ENCODE measurements at regions not wholly inside any gene's neighbourhood (a gene's known extent, or its start where the extent isn't known, plus 50 kb on each side); places are given as distances from the start of the nearest gene placed in this dataset.

- no peak for TF ChIP-seq CTCF (IDR thresholded peaks at IDR 0.05)
- DNase-seq (ENCODE audit: low spot score) = no peak
- Mint-ChIP-seq H3K4me1 (ENCODE audit: low read depth) (peaks cover 19% of the 10 kb centered on the region), H3K9me3 (ENCODE audit: low read depth) (peaks cover 9% of the 10 kb centered on the region), H3K27me3 (ENCODE audit: low read depth) (peaks cover 1% of the 10 kb centered on the region), H3K36me3 (ENCODE audit: low read depth) (peaks cover 4% of the 10 kb centered on the region), H3K27ac (ENCODE audit: unreplicated experiment) (no peak overlapping the region), H3K4me3 (ENCODE audit: unreplicated experiment) (no peak overlapping the region)
Observed at GRCh38 chr6:56299916-56300315, 52.5 kb upstream of the COL21A1 start.

GRCh38 chr6:56297022-56297989, 49.9 kb upstream of the COL21A1 start:
- no peak for DNase-seq (ENCODE audit: low spot score)
- Mint-ChIP-seq H3K4me3 (ENCODE audit: unreplicated experiment) (no peak overlapping the region), H3K9me3 (ENCODE audit: low read depth) (peaks cover 4% of the 10 kb centered on the region), H3K27me3 (ENCODE audit: low read depth) (no peaks in the 10 kb centered on the region), H3K36me3 (ENCODE audit: low read depth) (no peaks in the 10 kb centered on the region), H3K27ac (ENCODE audit: unreplicated experiment) (no peak overlapping the region), H3K4me1 (ENCODE audit: low read depth) (peaks cover 21% of the 10 kb centered on the region)
- no peak for TF ChIP-seq CTCF (IDR thresholded peaks at IDR 0.05)

All from chondrocyte (in vitro differentiated cells).